ENCODE measurements at regions not wholly inside any gene's neighbourhood (a gene's known extent, or its start where the extent isn't known, plus 50 kb on each side); places are given as distances from the start of the nearest gene placed in this dataset.

- TF ChIP-seq SUZ12 (IDR thresholded peaks at IDR 0.05; ENCODE audit: extremely low read depth, insufficient read depth, insufficient read length) (no peak), ZNF274 (IDR thresholded peaks at IDR 0.05; ENCODE audit: low read depth, low read length) (no peak), YY1 (IDR thresholded peaks at IDR 0.05; ENCODE audit: insufficient read depth, insufficient read length) (no peak)
Observed at GRCh38 chr12:112616469-112617152, 174.9 kb upstream of the RPH3A start.
